HG03354 (cell line): ENCODE measurements at regions not wholly inside any gene's neighbourhood (a gene's known extent, or its start where the extent isn't known, plus 50 kb on each side); places are given as distances from the start of the nearest gene placed in this dataset.
"Not testable (repeated sequence)": the region's sequence is repeated elsewhere in the genome, so short reads cannot be mapped to it uniquely, and the experiment has no call there.

Source experiments
- ATAC-seq: cut with Tn5 transposase; IDR thresholded peaks from one replicate; pipeline ENCODE4 v1.9.1; 2021; ENCODE audit warnings: mild to moderate bottlenecking; ENCODE audit not compliant: unreplicated experiment, poor library complexity, severe bottlenecking

DNA sequence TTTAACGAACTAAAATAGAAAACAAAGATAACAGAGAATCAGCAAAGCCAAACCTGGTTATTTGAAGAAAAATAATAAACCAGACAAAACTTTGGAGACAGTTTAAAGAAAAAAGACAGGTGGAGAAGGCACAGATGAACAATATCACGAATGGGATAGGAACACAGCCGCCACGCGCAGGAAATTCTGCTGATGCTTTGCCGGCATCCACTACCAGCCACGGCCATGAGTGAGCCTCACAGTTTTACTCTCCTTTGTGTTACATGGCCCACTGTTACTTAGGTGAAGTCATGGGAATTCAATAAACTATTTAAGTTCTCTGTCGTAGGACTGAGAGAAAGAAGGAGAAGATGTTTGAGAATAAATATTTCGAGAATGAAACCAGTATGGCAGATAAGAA lies 503.4 kb downstream of the TTLL7 start:
- no peak for ATAC-seq

- ATAC-seq: no peak
These were observed 505.3 kb downstream of the TTLL7 start for GRCh38 chr1:83493633-83494032.

DNA sequence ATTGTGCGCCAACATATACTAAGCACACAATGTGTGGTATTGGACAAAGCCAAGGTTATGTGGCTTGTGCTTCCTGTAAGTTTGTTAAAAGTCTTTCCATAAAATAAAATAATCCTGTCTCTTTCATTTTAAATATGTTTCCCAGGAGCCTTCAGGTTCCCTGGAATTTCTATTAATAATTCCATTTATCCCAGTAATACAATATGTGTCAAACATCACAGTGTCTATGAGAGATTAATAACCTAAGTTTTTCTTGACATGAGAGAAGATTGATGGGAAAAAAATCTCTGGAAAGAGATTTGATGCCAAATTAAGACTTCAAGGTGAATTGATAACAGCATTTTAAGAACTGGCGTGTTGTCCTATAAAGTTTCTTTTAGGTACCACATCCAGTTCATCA lies 507.0 kb downstream of the TTLL7 start:
- ATAC-seq: no peak

GRCh38 chr1:83490988-83491387 lies 507.9 kb downstream of the TTLL7 start:
- no peak for ATAC-seq

GRCh38 chr1:83488105-83488504 lies 510.8 kb downstream of the TTLL7 start:
- ATAC-seq: peak; percentile 89

DNA sequence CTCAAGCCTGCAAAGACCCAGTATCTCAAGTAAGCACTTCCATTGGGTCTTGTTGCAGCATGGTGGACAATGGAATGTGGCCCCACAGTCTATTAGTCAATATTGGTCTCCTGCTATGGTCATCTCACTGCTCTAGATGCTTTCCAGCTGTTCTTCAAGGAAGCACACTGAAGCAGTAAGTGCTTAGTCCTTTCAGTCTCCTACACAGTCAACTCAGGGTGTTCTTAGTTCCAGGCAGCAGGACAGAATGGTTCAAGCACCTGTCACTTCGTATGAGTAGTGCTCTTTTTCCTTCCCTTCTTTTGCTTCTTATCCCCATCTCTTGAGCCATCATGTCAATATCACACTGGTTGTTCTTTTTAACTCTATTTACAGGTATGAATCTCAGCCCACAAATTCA lies 511.5 kb downstream of the TTLL7 start:
- peak; percentile 45 for ATAC-seq

DNA sequence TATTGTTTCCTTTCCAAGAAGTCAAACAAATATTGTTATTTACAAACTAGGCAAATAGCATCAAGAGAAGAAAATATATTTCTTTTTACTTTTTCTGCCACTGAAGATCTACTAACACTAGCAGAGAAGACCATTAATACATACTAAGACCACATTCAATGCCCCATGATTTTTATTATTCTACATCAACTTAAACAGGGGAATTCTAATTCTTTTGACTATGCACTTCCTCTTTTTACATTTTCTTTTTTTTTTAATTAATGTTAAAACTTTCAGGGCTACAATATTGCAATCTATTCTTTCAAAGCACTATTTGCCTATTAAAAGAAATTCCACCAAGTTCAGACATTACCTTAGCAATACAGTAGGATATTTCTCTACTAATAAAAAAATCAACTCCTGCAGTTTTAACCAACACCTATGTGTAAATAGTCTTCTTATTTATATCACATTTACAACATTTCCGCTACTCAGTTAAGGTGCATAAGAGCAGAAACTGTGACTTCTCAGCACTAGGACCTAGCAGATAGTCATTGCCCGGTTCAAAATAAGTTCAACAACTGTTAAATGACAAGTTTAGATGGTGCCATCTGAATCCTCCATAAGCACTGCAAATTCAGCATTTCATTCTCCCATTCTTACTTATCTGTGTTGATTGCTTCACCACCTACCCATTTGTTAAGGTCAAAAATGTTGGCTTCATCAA lies 513.5 kb downstream of the TTLL7 start:
- peak; percentile 5 for ATAC-seq

- ATAC-seq: not testable (repeated sequence)
These were observed 517.6 kb downstream of the TTLL7 start for GRCh38 chr1:83481284-83481683.

DNA sequence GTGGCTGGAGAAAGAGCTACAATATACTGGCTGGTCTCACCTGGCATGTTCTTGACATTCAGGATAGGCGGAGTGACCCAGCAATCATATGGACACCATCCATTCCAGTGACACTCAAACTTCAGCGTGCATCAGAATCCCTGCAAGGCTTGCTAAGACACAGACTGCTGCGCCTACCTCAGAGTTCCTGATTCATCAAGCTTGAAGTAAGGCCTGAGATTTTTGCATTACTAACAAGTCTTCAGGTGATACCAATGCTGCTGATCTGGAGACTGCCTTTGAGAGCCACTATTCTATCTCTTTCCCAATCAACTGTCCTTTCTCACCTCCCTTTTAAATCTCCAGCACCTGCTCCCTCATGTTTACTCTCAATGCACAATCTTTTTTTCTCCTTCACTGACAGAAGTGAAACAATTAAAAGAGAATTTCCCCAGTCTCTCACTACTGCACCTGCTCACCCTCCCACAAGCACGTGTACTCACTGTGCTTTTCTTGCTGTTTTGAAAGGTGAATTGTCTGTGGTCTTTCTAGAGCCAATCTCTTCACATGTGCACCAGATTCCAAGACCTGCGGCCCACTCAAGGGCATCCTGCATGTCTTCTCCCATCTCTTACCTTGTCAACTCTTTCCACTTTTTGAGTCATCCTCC lies 519.2 kb downstream of the TTLL7 start:
- peak; percentile 52 for ATAC-seq

- ATAC-seq: not testable (repeated sequence)
These were observed 520.8 kb downstream of the TTLL7 start for GRCh38 chr1:83478127-83478526.

DNA sequence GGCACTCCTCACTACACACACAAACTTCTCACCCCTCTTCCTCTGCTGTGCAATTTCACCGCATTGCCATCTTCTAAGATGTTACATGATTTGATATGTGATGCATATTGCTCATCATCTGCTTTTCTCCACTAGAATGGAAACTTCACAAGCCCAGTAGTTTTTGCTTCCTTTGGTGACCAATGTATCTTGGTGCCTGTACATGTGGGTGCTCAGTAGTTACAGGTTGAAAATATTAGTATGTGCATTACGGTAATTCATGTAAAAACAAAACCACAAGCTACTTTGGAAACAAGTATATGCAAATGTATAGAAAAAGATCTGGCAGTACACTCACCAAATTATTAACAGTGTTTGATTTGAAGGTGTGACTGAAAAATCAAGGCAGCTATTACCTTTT lies 522.4 kb downstream of the TTLL7 start:
- ATAC-seq: peak; percentile 82

- ATAC-seq: not testable (repeated sequence)
These were observed 524.0 kb downstream of the TTLL7 start for GRCh38 chr1:83474946-83475345.

DNA sequence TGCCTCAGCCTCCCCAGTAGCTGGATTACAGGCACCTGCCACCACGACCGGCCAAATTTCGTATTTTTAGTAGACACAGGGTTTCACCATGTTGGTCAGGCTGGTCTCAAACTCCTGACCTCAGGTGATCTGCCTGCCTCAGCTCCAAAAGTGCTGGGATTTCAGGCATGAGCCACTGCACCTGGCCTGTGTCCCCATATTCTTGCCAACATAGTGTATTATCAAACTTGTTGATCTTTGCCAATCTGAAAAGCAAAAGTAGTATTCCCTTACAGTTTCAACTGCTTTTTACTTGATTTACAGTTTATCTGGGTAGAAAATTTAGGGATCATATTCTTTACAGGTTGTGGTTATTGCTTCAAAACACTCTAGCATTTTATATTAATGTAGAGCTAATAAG lies 524.9 kb downstream of the TTLL7 start:
- not testable (repeated sequence) for ATAC-seq

DNA sequence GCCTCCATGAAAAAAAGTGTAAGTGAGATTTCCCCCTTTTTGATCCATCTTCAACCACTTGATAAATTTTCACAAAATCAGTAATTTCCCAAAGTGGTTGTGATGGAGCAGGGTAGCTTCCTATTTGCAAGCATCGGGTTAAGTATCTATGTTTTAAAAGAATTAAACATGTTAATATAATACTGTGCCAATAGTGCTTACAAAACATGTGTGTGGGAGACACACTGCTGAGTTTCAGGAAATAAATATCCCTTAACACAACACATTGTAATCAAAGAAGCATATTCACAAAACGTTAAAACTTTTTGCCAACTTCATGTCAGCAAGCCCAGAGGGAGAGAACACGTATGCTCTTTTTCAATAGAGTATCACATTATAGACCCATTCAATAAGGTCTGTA lies 526.9 kb downstream of the TTLL7 start:
- ATAC-seq: not testable (repeated sequence)

DNA sequence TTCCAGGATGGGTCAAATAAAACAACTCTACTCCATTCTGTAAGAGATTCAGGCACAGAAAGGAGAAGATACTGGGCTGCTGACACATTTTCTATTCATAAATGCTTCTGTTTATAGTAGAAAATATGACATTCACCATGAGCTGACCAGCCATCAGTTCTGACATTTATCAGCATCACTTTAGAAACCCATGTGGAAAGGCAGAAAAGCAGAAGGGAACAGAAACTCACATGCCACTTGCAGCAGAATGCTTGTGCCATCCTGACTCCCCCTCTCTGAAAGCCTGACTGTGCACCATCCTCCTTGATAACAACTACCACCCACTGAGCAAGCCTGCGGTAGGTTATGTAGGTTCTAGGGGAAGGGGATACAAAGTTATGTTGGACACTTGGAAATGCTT lies 527.7 kb downstream of the TTLL7 start:
- ATAC-seq: not testable (repeated sequence)

GRCh38 chr1:83468336-83468735 lies 530.6 kb downstream of the TTLL7 start:
- ATAC-seq: not testable (repeated sequence)

GRCh38 chr1:83457735-83458248 lies 541.1 kb downstream of the TTLL7 start:
- ATAC-seq: not testable (repeated sequence)

GRCh38 chr1:83457281-83457680 lies 541.7 kb downstream of the TTLL7 start:
- not testable (repeated sequence) for ATAC-seq

GRCh38 chr1:83455753-83456152 lies 543.2 kb downstream of the TTLL7 start:
- not testable (repeated sequence) for ATAC-seq

- ATAC-seq: not testable (repeated sequence)
These were observed 553.1 kb downstream of the TTLL7 start for GRCh38 chr1:83445873-83446272.

- ATAC-seq: not testable (repeated sequence)
These were observed 556.5 kb downstream of the TTLL7 start for GRCh38 chr1:83442412-83442811.
